Liver (tissue), 8 donors: ENCODE measurements at regions not wholly inside any gene's neighbourhood (a gene's known extent, or its start where the extent isn't known, plus 50 kb on each side); places are given as distances from the start of the nearest gene placed in this dataset.
A peak's percentile ranks its signal among the peaks of the same experiment; 100 is the strongest.

Experiments
- DNase-seq: peaks from one replicate; pipeline ENCODE4 v3.0.0-alpha.2; 2017; ENCODE audit warnings: low spot score
- H3K27ac ChIP-seq, 2 donors: one replicate each; pipeline ENCODE4 v1.7.0; 2013; ENCODE audit warnings: inconsistent platforms in 2 of 2, low read length in 2 of 2, control low read depth in 1 of 2, low read depth in 1 of 2, mild to moderate bottlenecking in 1 of 2
- H3K27me3 ChIP-seq, 4 donors: one replicate each; pipeline versions ENCODE4 v1.6.1 to v1.7.0; 2013; ENCODE audit warnings: low read length in 3 of 4, inconsistent platforms in 1 of 4, mild to moderate bottlenecking in 1 of 4, moderate library complexity in 1 of 4; ENCODE audit not compliant: control insufficient read depth in 4 of 4, insufficient read depth in 4 of 4
- H3K36me3 ChIP-seq, 4 donors: one replicate each; pipeline versions ENCODE4 v1.6.1 to v1.7.0; 2013; ENCODE audit warnings: low read length in 3 of 4, mild to moderate bottlenecking in 3 of 4, low read depth in 1 of 4, moderate library complexity in 1 of 4; ENCODE audit not compliant: control insufficient read depth in 4 of 4, insufficient read depth in 3 of 4
- H3K4me1 ChIP-seq, 4 donors: one replicate each; pipeline versions ENCODE4 v1.6.1 to v1.7.0; 2013; ENCODE audit warnings: low read length in 3 of 4, mild to moderate bottlenecking in 3 of 4, moderate library complexity in 1 of 4; ENCODE audit not compliant: control insufficient read depth in 4 of 4, insufficient read depth in 4 of 4
- H3K4me3 ChIP-seq, 3 donors: one replicate each; pipeline versions ENCODE4 v1.6.1 to v1.7.0; 2013; ENCODE audit warnings: low read length in 3 of 3, control low read depth in 1 of 3, low read depth in 1 of 3, mild to moderate bottlenecking in 1 of 3
- H3K9ac ChIP-seq, 2 donors: one replicate each; pipeline ENCODE4 v1.7.0; 2013; ENCODE audit warnings: low read length in 2 of 2, mild to moderate bottlenecking in 2 of 2, moderate library complexity in 2 of 2, control low read depth in 1 of 2, low read depth in 1 of 2
- H3K9me3 ChIP-seq, 4 donors: one replicate each; pipeline versions ENCODE4 v1.6.1 to v1.7.0; 2013; ENCODE audit warnings: low read length in 3 of 4; ENCODE audit not compliant: control insufficient read depth in 4 of 4
- CTCF ChIP-seq: fragments of 150-350 bp; IDR thresholded peaks from 2 replicates; pipeline ENCODE4 v1.5.1; 2017; ENCODE audit warnings: improper control_type of control experiment, low read depth, low read length; ENCODE audit not compliant: missing input control
- EGR1 ChIP-seq, 2 donors: IDR thresholded peaks; 2 replicates each; pipeline ENCODE4 v1.6.1; 2016 to 2018; ENCODE audit warnings: antibody characterized with exemption in 2 of 2, low read depth in 2 of 2
- FOXA2 ChIP-seq: IDR thresholded peaks from 2 replicates; pipeline ENCODE4 v1.6.1; 2016; ENCODE audit warnings: antibody characterized with exemption
- GABPA ChIP-seq, 2 donors: IDR thresholded peaks in 1 of 2; conservative IDR thresholded peaks in 1 of 2; 2 replicates each; pipeline ENCODE4 v1.6.1; 2016; ENCODE audit warnings: antibody characterized with exemption in 2 of 2, mild to moderate bottlenecking in 1 of 2, moderate library complexity in 1 of 2
- HNF4A ChIP-seq, 2 donors: conservative IDR thresholded peaks; 2 replicates each; pipeline ENCODE4 v1.6.1; 2016; ENCODE audit warnings: antibody characterized with exemption in 2 of 2, mild to moderate bottlenecking in 2 of 2
- HNF4G ChIP-seq: IDR thresholded peaks from 2 replicates; pipeline ENCODE4 v1.6.1; 2016; ENCODE audit warnings: antibody characterized with exemption
- JUND ChIP-seq, 2 donors: IDR thresholded peaks; 2 replicates each; pipeline ENCODE4 v1.6.1; 2016; ENCODE audit warnings: antibody characterized with exemption in 2 of 2
- RAD21 ChIP-seq, 2 donors: IDR thresholded peaks; 2 replicates each; pipeline ENCODE4 v1.6.1; 2016; ENCODE audit warnings: antibody characterized with exemption in 2 of 2, mild to moderate bottlenecking in 2 of 2
- REST ChIP-seq: IDR thresholded peaks from 2 replicates; pipeline ENCODE4 v1.6.1; 2016; ENCODE audit warnings: antibody characterized with exemption, mild to moderate bottlenecking
- RXRA ChIP-seq, 2 donors: IDR thresholded peaks; 2 replicates each; pipeline ENCODE4 v1.6.1; 2017 to 2018; ENCODE audit warnings: antibody characterized with exemption in 2 of 2, mild to moderate bottlenecking in 1 of 2
- SP1 ChIP-seq: IDR thresholded peaks from 2 replicates; pipeline ENCODE4 v1.6.1; 2018; ENCODE audit warnings: antibody characterized with exemption, mild to moderate bottlenecking
- TAF1 ChIP-seq: conservative IDR thresholded peaks from 2 replicates; pipeline ENCODE4 v1.6.1; 2016; ENCODE audit warnings: antibody characterized with exemption, mild to moderate bottlenecking
- YY1 ChIP-seq: IDR thresholded peaks from 2 replicates; pipeline ENCODE4 v1.6.1; 2016; ENCODE audit warnings: antibody characterized with exemption, mild to moderate bottlenecking
- WGBS: extraction: QIAGEN DNeasy Blood & Tissue Kit; methylation state at CpG from one replicate; pipeline ENCODE4 v1.1.7; 2013; 5-methylcytosine and 5-hydroxymethylcytosine counted together
- TF ChIP-seq, protein P1 (sequence below): IDR thresholded peaks from 2 replicates; pipeline ENCODE4 v1.6.1; 2016; ENCODE audit warnings: antibody characterized with exemption
- TF ChIP-seq, protein P2 (sequence below): IDR thresholded peaks from 2 replicates; pipeline ENCODE4 v1.6.1; 2016; ENCODE audit warnings: antibody characterized with exemption
- TF ChIP-seq, protein P3 (sequence below): IDR thresholded peaks from 2 replicates; pipeline ENCODE4 v1.6.1; 2016; ENCODE audit warnings: antibody characterized with exemption
- donor health status: healthy.
- donor health status: healthy.
- donor health status: healthy.
- donor health status: healthy.
- donor health status: healthy.

DNA sequence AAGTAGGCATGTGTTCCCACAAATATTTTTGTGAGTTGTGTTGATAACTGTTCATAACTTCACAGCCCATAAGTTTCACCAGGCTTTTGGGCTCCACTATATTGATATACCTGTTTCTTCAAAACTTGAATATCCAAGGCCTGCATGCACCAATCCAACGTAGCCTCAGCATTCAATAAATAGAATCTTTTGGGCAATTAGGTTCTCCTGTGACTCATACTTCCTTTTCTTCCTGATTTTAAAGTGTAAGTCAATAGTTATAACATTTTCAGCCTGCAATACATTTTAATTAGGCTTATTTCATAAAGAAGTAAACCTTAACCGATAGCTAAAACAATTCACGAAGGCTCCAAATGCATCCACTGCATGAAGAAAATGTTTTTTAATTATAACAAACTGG, 97.8 kb upstream of the SPRED1 start:
- Histone ChIP-seq H3K27me3 (no peaks in the 10 kb centered on the region), H3K4me1 (no peaks in the 10 kb centered on the region), H3K9me3 (peaks cover 2 to 23% (median 4%) of the 10 kb centered on the region in 4 donors), H3K4me3 (no peak overlapping the region), H3K36me3 (no peaks in the 10 kb centered on the region), H3K27ac (no peak overlapping the region), H3K9ac (no peak overlapping the region)
- no peak for DNase-seq
- TF ChIP-seq JUND (IDR thresholded peaks at IDR 0.05) (no peak), TAF1 (no peak), RAD21 (IDR thresholded peaks at IDR 0.05) (no peak), FOXA2 (no peak), HNF4G (no peak), GABPA (IDR thresholded peaks at IDR 0.05 in 1 of 2, conservative IDR thresholded peaks at IDR 0.05 in 1 of 2) (no peak), CTCF (no peak), SP1 (no peak), REST (no peak), EGR1 (IDR thresholded peaks at IDR 0.05; ENCODE audit: low read depth in 2 of 2) (no peak), YY1 (no peak), RXRA (IDR thresholded peaks at IDR 0.05) (no peak)
- TF ChIP-seq, protein P1, sequence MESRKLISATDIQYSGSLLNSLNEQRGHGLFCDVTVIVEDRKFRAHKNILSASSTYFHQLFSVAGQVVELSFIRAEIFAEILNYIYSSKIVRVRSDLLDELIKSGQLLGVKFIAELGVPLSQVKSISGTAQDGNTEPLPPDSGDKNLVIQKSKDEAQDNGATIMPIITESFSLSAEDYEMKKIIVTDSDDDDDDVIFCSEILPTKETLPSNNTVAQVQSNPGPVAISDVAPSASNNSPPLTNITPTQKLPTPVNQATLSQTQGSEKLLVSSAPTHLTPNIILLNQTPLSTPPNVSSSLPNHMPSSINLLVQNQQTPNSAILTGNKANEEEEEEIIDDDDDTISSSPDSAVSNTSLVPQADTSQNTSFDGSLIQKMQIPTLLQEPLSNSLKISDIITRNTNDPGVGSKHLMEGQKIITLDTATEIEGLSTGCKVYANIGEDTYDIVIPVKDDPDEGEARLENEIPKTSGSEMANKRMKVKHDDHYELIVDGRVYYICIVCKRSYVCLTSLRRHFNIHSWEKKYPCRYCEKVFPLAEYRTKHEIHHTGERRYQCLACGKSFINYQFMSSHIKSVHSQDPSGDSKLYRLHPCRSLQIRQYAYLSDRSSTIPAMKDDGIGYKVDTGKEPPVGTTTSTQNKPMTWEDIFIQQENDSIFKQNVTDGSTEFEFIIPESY, result no peak
- TF ChIP-seq, protein P2, sequence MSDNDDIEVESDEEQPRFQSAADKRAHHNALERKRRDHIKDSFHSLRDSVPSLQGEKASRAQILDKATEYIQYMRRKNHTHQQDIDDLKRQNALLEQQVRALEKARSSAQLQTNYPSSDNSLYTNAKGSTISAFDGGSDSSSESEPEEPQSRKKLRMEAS, result no peak
- TF ChIP-seq, protein P3, sequence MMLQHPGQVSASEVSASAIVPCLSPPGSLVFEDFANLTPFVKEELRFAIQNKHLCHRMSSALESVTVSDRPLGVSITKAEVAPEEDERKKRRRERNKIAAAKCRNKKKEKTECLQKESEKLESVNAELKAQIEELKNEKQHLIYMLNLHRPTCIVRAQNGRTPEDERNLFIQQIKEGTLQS, result no peak
- 78% methylated on average over 3 of the region's 3 CpGs for WGBS

DNA sequence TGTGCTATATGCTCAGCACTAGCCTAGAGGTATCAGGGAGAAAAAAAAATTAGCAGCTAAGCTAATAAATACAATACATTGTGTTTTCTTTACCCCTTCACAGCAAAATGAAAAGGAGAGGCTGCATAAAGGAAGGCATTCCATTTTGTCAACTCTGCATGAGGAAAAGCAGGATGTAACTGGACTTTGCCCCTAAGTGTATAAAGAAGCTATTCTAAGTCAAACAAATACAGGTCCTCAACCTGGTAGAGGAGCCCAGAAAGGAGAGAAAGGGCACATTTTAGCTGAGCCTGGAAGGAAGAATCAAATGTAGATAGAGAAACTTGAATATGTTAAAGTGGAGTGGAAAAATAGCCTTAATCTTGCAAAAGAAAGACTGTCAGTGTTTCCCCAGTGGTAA, 89.0 kb upstream of the SPRED1 start:
- no peak overlapping the region for H3K9ac ChIP-seq
- TF ChIP-seq HNF4A (conservative IDR thresholded peaks at IDR 0.05), result peak in 1 of 2 donors; percentile 4
- TF ChIP-seq GABPA (IDR thresholded peaks at IDR 0.05 in 1 of 2, conservative IDR thresholded peaks at IDR 0.05 in 1 of 2), result no peak
- no peak overlapping the region for H3K27ac ChIP-seq
- H3K9me3 ChIP-seq, result no peaks in the 10 kb centered on the region
- peaks cover 0 to 6% (median 0%) of the 10 kb centered on the region in 4 donors for H3K27me3 ChIP-seq
- H3K36me3 ChIP-seq, result no peaks in the 10 kb centered on the region
- no peak overlapping the region for H3K4me3 ChIP-seq
- no peak for DNase-seq
- no peaks in the 10 kb centered on the region for H3K4me1 ChIP-seq
